Calu3 (cell line): ENCODE measurements at regions not wholly inside any gene's neighbourhood (a gene's known extent, or its start where the extent isn't known, plus 50 kb on each side); places are given as distances from the start of the nearest gene placed in this dataset.
A peak's percentile ranks its signal among the peaks of the same experiment; 100 is the strongest.
"Not testable (repeated sequence)": the region's sequence is repeated elsewhere in the genome, so short reads cannot be mapped to it uniquely, and the experiment has no call there.

ENCODE experiments used
- BruUV-seq: library from RNA; stranded (reverse); fragments of 400-500 nt; replicated peaks from 2 replicates; lab custom pipeline; 2021; lab: Mats Ljungman, UMichigan
- CTCF ChIA-PET: fragments of 300-600 bp; sonication (Branson Sonifier 250); formaldehyde crosslinking; loops from one replicate; lab custom pipeline; 2022; ENCODE audit warnings: antibody characterized with exemption; lab: Charles Lee
- DNase-seq: peaks from one replicate; pipeline ENCODE4 v3.0.0; 2022
- H3K27ac Mint-ChIP-seq: one replicate; pipeline ENCODE4 v1.8.0; 2022; ENCODE audit warnings: mixed read lengths; ENCODE audit not compliant: unreplicated experiment
- H3K27me3 Mint-ChIP-seq: one replicate; pipeline ENCODE4 v1.8.0; 2022; ENCODE audit warnings: mixed read lengths; ENCODE audit not compliant: unreplicated experiment
- H3K36me3 Mint-ChIP-seq: one replicate; pipeline ENCODE4 v1.8.0; 2022; ENCODE audit warnings: mild to moderate bottlenecking, moderate library complexity, mixed read lengths; ENCODE audit not compliant: insufficient read depth, unreplicated experiment
- H3K4me1 Mint-ChIP-seq: one replicate; pipeline ENCODE4 v1.8.0; 2022; ENCODE audit warnings: mild to moderate bottlenecking, low read depth, mixed read lengths; ENCODE audit not compliant: unreplicated experiment
- H3K4me3 Mint-ChIP-seq: one replicate; pipeline ENCODE4 v1.8.0; 2022; ENCODE audit warnings: mild to moderate bottlenecking, low read depth, moderate library complexity, mixed read lengths; ENCODE audit not compliant: unreplicated experiment
- H3K9me3 Mint-ChIP-seq: one replicate; pipeline ENCODE4 v1.8.0; 2022; ENCODE audit warnings: low read depth, mixed read lengths; ENCODE audit not compliant: unreplicated experiment
- intact Hi-C: fragments of 100-400 bp; cut with micrococcal nuclease; formaldehyde crosslinking; loops from one replicate; pipeline ENCODE4 v1.10.0; 2022; ENCODE audit not compliant: unreplicated experiment
- TF ChIP-seq, protein P1 (sequence below): fragments of 200-600 bp; IDR thresholded peaks from one replicate; pipeline ENCODE4 v1.8.0; 2022; ENCODE audit warnings: antibody characterized with exemption; ENCODE audit not compliant: unreplicated experiment

DNA sequence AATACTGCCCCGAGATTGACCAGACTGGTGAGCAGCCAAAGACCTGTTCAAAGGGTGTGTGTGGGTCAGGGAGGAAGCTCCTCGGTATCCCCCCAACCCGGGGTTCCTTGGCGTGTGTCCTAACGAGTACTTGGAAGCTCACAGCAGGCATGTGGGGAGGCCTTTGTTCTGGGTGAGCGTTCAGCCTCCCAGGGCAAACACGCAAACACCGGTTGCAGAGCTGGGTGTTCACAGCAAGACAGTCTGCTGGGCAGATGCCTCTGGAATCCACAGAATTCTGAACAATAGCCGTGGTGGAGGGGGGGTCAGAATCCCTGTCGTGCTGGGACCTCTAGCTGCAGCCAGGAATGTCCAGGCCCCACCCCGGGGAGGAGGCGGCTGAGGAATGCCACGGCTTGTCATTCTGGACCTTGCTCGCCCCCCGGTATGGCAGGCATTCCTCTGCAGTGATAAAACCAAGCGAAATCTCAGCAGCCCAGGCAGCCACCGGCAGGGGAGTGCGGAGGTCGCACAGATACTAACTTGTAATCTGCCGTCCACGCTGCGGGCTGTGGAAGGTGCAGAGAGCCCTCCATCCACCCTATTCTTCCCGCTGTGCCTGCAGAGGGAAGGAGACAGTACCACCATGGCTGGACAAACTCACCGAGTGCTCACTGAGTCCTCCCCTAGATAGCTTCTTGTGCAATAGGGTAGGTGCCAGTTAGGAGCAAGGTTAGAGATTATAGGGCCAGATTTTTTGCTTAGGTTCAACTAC lies 77.8 kb upstream of the METTL9 start:
- H3K4me1 Mint-ChIP-seq, CTCF ChIA-PET, intact Hi-C loops, H3K9me3 Mint-ChIP-seq, H3K27me3 Mint-ChIP-seq, BruUV-seq: not testable (repeated sequence)
- TF ChIP-seq, protein P1, sequence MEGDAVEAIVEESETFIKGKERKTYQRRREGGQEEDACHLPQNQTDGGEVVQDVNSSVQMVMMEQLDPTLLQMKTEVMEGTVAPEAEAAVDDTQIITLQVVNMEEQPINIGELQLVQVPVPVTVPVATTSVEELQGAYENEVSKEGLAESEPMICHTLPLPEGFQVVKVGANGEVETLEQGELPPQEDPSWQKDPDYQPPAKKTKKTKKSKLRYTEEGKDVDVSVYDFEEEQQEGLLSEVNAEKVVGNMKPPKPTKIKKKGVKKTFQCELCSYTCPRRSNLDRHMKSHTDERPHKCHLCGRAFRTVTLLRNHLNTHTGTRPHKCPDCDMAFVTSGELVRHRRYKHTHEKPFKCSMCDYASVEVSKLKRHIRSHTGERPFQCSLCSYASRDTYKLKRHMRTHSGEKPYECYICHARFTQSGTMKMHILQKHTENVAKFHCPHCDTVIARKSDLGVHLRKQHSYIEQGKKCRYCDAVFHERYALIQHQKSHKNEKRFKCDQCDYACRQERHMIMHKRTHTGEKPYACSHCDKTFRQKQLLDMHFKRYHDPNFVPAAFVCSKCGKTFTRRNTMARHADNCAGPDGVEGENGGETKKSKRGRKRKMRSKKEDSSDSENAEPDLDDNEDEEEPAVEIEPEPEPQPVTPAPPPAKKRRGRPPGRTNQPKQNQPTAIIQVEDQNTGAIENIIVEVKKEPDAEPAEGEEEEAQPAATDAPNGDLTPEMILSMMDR = peak; percentile 9
- Mint-ChIP-seq H3K4me3 (peak overlapping the region; percentile 45), H3K36me3 (peaks cover 36% of the 10 kb centered on the region), H3K27ac (peak overlapping the region; percentile 15)
- peak; percentile 69 for DNase-seq

GRCh38 chr16:21522846-21523245 lies 76.5 kb upstream of the METTL9 start:
- H3K9me3 Mint-ChIP-seq, intact Hi-C loops, BruUV-seq, H3K27ac Mint-ChIP-seq, H3K27me3 Mint-ChIP-seq, H3K4me1 Mint-ChIP-seq, H3K4me3 Mint-ChIP-seq, DNase-seq: not testable (repeated sequence)
- peaks cover 28% of the 10 kb centered on the region for H3K36me3 Mint-ChIP-seq
- CTCF ChIA-PET = interaction anchor here (0.6 kb wide), 2 partner anchors 685 to 894 kb away, joined by 3 read pairs; no protein-coding TSS in a partner anchor

DNA sequence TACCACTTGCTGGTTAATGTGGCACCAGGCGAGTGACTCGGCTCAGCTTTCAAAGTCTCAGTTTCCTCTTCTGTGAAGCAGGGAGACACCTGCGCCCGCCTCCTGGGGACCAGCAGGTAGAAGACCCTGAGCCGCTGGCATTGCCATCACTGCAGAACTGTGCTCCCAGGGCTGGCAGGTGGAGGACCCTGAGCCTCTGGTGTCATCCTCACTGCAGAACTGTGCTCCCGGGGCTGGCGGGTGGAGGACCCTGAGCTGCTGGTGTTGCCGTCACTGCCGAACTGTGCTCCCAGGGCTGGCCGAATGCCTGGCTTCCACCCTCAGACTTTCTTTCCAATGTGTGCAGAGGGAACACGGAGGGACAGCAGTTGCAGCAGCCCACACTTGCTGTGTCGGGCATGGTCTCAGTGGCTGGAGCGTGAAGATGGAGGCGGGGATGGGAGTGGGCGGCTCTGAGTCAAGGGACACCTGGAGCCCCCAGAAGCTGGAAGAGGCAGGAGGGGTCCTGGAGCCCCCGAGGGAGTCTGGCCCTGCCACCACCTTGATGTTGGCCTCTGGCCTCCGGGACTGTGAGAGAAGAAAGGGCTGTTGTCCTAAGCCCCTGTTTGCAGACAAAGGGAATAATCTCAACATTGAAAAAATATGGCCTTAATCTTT lies 75.8 kb upstream of the METTL9 start:
- peaks cover 21% of the 10 kb centered on the region for H3K36me3 Mint-ChIP-seq
- CTCF ChIA-PET = no interaction called here
- H3K4me3 Mint-ChIP-seq = no peak overlapping the region
- peaks cover 7% of the 10 kb centered on the region for H3K4me1 Mint-ChIP-seq
- no TSS peak for BruUV-seq
- H3K27me3 Mint-ChIP-seq = no peaks in the 10 kb centered on the region
- no peaks in the 10 kb centered on the region for H3K9me3 Mint-ChIP-seq
- intact Hi-C loops = no loop called here
- TF ChIP-seq, protein P1 = no peak
- DNase-seq = no peak
- no peak overlapping the region for H3K27ac Mint-ChIP-seq

DNA sequence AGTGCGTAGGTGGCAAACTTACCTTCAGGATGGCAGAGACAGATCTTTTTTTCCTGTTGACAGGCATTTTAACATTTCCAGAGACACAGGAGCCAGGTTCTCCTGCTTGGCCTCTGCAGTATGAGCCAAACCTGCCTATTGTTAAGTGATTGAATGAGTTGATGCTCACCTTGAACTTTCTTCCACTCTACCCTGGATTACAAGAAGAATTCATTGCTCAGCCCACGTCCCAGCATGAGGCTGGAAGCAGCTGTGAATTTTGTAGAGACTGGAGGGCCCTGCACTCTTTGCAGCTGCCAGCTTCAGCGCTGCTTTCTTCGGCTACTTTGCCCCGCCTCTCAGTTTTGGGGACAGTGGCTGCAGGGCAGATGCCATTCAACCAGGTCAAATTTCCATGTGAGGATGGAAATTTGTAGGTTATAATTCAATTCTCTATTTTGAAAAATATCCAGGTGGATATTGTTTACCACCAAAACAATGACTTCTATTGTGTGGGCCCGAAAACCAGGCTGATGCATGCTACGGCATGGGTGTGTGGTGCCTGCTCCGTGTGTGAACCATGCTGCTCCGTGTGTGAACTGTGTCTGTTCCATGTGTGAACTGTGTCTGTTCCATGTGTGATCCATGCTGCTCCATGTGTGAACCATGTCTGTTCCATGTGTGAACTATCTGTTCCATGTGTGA lies 75.2 kb upstream of the METTL9 start:
- DNase-seq = no peak
- H3K9me3 Mint-ChIP-seq = no peaks in the 10 kb centered on the region
- H3K4me1 Mint-ChIP-seq = peaks cover 7% of the 10 kb centered on the region
- intact Hi-C loops = no loop called here
- TF ChIP-seq, protein P1 = no peak
- no peaks in the 10 kb centered on the region for H3K27me3 Mint-ChIP-seq
- CTCF ChIA-PET = no interaction called here
- BruUV-seq = no TSS peak
- H3K36me3 Mint-ChIP-seq = peaks cover 15% of the 10 kb centered on the region
- H3K27ac Mint-ChIP-seq = no peak overlapping the region
- H3K4me3 Mint-ChIP-seq = no peak overlapping the region

- DNase-seq, H3K27me3 Mint-ChIP-seq, H3K27ac Mint-ChIP-seq, H3K9me3 Mint-ChIP-seq, BruUV-seq, H3K36me3 Mint-ChIP-seq, H3K4me1 Mint-ChIP-seq, CTCF ChIA-PET, intact Hi-C loops, H3K4me3 Mint-ChIP-seq: not testable (repeated sequence)
Measured at GRCh38 chr16:21524752-21525028, 74.7 kb upstream of the METTL9 start.

GRCh38 chr16:21525029-21525895 lies 74.1 kb upstream of the METTL9 start:
- H3K9me3 Mint-ChIP-seq, intact Hi-C loops, H3K27ac Mint-ChIP-seq, H3K4me3 Mint-ChIP-seq, DNase-seq, CTCF ChIA-PET, H3K4me1 Mint-ChIP-seq, BruUV-seq, H3K27me3 Mint-ChIP-seq, H3K36me3 Mint-ChIP-seq: not testable (repeated sequence)
